ENCODE measurements at regions not wholly inside any gene's neighbourhood (a gene's known extent, or its start where the extent isn't known, plus 50 kb on each side); places are given as distances from the start of the nearest gene placed in this dataset.

- peaks cover 19% of the 10 kb centered on the region for H3K27me3 Mint-ChIP-seq
- peaks cover 9% of the 10 kb centered on the region for H3K4me1 Mint-ChIP-seq (ENCODE audit: unreplicated experiment)
- no peak overlapping the region for H3K27ac Mint-ChIP-seq
- TF ChIP-seq, protein P1, sequence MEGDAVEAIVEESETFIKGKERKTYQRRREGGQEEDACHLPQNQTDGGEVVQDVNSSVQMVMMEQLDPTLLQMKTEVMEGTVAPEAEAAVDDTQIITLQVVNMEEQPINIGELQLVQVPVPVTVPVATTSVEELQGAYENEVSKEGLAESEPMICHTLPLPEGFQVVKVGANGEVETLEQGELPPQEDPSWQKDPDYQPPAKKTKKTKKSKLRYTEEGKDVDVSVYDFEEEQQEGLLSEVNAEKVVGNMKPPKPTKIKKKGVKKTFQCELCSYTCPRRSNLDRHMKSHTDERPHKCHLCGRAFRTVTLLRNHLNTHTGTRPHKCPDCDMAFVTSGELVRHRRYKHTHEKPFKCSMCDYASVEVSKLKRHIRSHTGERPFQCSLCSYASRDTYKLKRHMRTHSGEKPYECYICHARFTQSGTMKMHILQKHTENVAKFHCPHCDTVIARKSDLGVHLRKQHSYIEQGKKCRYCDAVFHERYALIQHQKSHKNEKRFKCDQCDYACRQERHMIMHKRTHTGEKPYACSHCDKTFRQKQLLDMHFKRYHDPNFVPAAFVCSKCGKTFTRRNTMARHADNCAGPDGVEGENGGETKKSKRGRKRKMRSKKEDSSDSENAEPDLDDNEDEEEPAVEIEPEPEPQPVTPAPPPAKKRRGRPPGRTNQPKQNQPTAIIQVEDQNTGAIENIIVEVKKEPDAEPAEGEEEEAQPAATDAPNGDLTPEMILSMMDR (conservative IDR thresholded peaks at IDR 0.05), result no peak
- no peak overlapping the region for H3K4me3 Mint-ChIP-seq
- no peaks in the 10 kb centered on the region for H3K36me3 Mint-ChIP-seq
- no peak for DNase-seq (ENCODE audit: extremely low spot score, unreplicated experiment)
- H3K9me3 Mint-ChIP-seq, result peaks cover 10% of the 10 kb centered on the region
Observed at GRCh38 chr17:77877036-77877435, 81.5 kb upstream of the TNRC6C start.

DNA sequence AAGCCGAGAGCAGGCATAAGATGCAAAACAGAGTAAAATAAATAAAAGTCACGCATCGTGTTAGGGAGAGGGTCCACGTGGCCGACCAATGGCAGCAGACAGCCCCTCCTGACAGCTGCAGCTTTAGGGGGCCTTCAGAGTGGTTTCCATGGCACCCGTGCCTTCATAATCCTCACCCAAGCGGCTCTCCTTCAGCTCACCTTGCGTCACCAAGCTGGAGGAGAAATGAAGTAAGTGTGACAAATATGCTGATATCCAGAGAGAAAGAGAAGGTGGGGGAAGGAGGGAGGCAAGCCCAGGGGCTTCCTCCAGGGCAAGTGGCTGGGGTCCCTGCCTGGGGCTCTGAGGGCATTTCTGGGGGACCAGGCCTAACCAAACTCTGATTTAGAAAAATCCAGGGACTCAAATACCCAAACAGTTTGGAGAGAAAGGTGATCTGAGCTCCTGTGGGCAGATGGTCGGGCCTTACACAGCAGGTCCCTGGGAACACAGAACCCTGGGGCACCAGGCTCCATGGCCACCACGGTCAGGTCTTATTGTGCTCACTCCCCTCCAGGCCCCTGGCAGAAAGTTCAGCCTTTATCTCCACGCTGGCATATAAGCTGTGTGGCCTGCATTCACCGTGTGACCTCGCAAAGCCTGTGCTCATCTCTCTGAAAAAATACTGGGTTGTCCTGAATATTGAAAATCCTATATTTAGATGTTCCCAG lies 80.7 kb upstream of the TNRC6C start:
- Mint-ChIP-seq H3K27me3 (peaks cover 24% of the 10 kb centered on the region), H3K4me3 (no peak overlapping the region)
- TF ChIP-seq, protein P1 (conservative IDR thresholded peaks at IDR 0.05), result no peak

DNA sequence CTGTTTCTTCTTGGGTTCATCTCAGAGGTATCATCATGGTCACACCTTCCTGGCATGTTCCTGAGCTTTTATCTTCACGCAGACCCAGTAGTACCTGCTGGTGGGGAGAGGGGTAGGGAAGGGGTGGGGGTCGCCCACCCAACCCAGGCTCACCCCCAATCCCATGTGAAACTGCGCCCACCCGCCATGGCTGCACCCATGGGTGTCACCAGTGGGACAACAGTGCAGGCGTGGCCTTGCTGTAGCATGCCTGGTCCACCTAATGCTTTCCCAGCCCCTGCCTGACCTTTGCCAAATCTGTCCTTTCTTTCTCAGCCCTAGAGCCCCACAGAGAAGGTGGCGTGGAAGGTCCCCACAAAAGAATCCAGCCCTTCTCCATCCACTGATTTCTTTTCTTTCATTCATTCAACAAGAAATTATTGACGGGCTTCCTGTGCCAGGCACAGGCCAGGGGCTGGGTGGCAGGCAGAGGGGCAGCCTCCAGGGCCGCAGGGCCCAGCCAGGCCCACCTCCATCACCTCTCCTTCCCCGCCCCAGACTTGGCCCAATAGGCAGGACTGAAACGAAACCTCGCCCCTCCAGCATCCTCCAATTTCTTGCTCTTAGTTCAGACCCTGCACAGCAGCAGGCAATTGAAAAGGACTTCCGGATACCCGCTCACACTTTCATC lies 79.1 kb upstream of the TNRC6C start:
- no peak overlapping the region for H3K27ac Mint-ChIP-seq
- TF ChIP-seq, protein P1 (conservative IDR thresholded peaks at IDR 0.05), result no peak
- no peaks in the 10 kb centered on the region for H3K36me3 Mint-ChIP-seq
- H3K4me3 Mint-ChIP-seq, result no peak overlapping the region
- peaks cover 10% of the 10 kb centered on the region for H3K9me3 Mint-ChIP-seq
- H3K4me1 Mint-ChIP-seq (ENCODE audit: unreplicated experiment), result peaks cover 25% of the 10 kb centered on the region
- no peak for DNase-seq (ENCODE audit: extremely low spot score, unreplicated experiment)
- peaks cover 33% of the 10 kb centered on the region for H3K27me3 Mint-ChIP-seq

More for the DNA sequence above, 80.7 kb upstream of the TNRC6C start:
- Mint-ChIP-seq H3K36me3 (no peaks in the 10 kb centered on the region), H3K27ac (no peak overlapping the region), H3K9me3 (peaks cover 10% of the 10 kb centered on the region), H3K4me1 (ENCODE audit: unreplicated experiment) (peaks cover 17% of the 10 kb centered on the region)
- no peak for DNase-seq (ENCODE audit: extremely low spot score, unreplicated experiment)

GRCh38 chr17:77879896-77880280 lies 78.6 kb upstream of the TNRC6C start:
- TF ChIP-seq, protein P1 (conservative IDR thresholded peaks at IDR 0.05), result no peak
- H3K36me3 Mint-ChIP-seq, result no peaks in the 10 kb centered on the region
- peaks cover 10% of the 10 kb centered on the region for H3K9me3 Mint-ChIP-seq
- no peak overlapping the region for H3K4me3 Mint-ChIP-seq
- no peak for DNase-seq (ENCODE audit: extremely low spot score, unreplicated experiment)
- peaks cover 25% of the 10 kb centered on the region for H3K4me1 Mint-ChIP-seq (ENCODE audit: unreplicated experiment)
- H3K27me3 Mint-ChIP-seq, result peaks cover 35% of the 10 kb centered on the region
- no peak overlapping the region for H3K27ac Mint-ChIP-seq

- Mint-ChIP-seq H3K9me3 (peaks cover 3% of the 10 kb centered on the region), H3K27me3 (peaks cover 32% of the 10 kb centered on the region), H3K36me3 (no peaks in the 10 kb centered on the region), H3K4me1 (ENCODE audit: unreplicated experiment) (peaks cover 25% of the 10 kb centered on the region), H3K4me3 (no peak overlapping the region), H3K27ac (no peak overlapping the region)
- DNase-seq (ENCODE audit: extremely low spot score, unreplicated experiment), result no peak
- TF ChIP-seq, protein P1 (conservative IDR thresholded peaks at IDR 0.05), result no peak
Observed at GRCh38 chr17:77880711-77881450, 77.6 kb upstream of the TNRC6C start.
